Natural killer cell (primary cell): ENCODE measurements at regions not wholly inside any gene's neighbourhood (a gene's known extent, or its start where the extent isn't known, plus 50 kb on each side); places are given as distances from the start of the nearest gene placed in this dataset.

Experiments used
- ATAC-seq, 3 donors: fragments of 150-1000 bp in 2 of 3; fragments of 200-7000 bp in 1 of 3; cut with Tn5 transposase; 1 replicate in 1 of 3; 2 replicates in 2 of 3; pipeline ENCODE4 v1.10.0; 2021; ENCODE audit warnings: mild to moderate bottlenecking in 2 of 3, moderate library complexity in 2 of 3
- DNase-seq, 2 donors: peaks; one replicate each; pipeline versions ENCODE4 v3.0.0 to v3.0.0-alpha.2; 2013 to 2021; ENCODE audit warnings: mixed read lengths in 1 of 2
- H3K27ac ChIP-seq: one replicate; pipeline ENCODE4 v1.5.1; 2013; ENCODE audit warnings: mild to moderate bottlenecking, low read length
- H3K27me3 ChIP-seq: one replicate; pipeline ENCODE4 v1.6.1; 2013; ENCODE audit warnings: low read length; ENCODE audit not compliant: control insufficient read depth, insufficient read depth
- H3K36me3 ChIP-seq: one replicate; pipeline ENCODE4 v1.6.1; 2013; ENCODE audit warnings: low read length; ENCODE audit not compliant: control insufficient read depth, insufficient read depth
- H3K4me1 ChIP-seq: one replicate; pipeline ENCODE4 v1.6.1; 2013; ENCODE audit warnings: low read length; ENCODE audit not compliant: control insufficient read depth, insufficient read depth
- H3K4me3 ChIP-seq: one replicate; pipeline ENCODE4 v1.5.1; 2013; ENCODE audit warnings: low read length
- H3K9me3 ChIP-seq: one replicate; pipeline ENCODE4 v1.6.1; 2013; ENCODE audit warnings: low read length; ENCODE audit not compliant: control insufficient read depth, insufficient read depth
- H3K27ac Mint-ChIP-seq, 2 donors: one replicate each; pipeline ENCODE4 v1.8.0; 2022; ENCODE audit warnings: mild to moderate bottlenecking in 2 of 2, mixed read lengths in 2 of 2, moderate library complexity in 1 of 2
- H3K27me3 Mint-ChIP-seq, 2 donors: one replicate each; pipeline ENCODE4 v1.8.0; 2022; ENCODE audit warnings: low read depth in 2 of 2, mixed read lengths in 2 of 2
- H3K36me3 Mint-ChIP-seq: one replicate; pipeline ENCODE4 v1.8.0; 2022; ENCODE audit warnings: mixed read lengths
- H3K4me1 Mint-ChIP-seq, 2 donors: one replicate each; pipeline ENCODE4 v1.8.0; 2022; ENCODE audit warnings: mixed read lengths in 2 of 2
- H3K4me3 Mint-ChIP-seq: one replicate; pipeline ENCODE4 v1.8.0; 2022; ENCODE audit warnings: mild to moderate bottlenecking, moderate library complexity, mixed read lengths
- H3K9me3 Mint-ChIP-seq, 2 donors: one replicate each; pipeline ENCODE4 v1.8.0; 2022; ENCODE audit warnings: mixed read lengths in 2 of 2
- CTCF ChIP-seq: fragments of 200-600 bp; IDR thresholded peaks from one replicate; pipeline ENCODE4 v1.8.0; 2022; ENCODE audit warnings: antibody characterized with exemption
- WGBS: methylation state at CpG from one replicate; pipeline ENCODE4 v1.1.7; 2013; ENCODE audit warnings: missing lambda C conversion rate; ENCODE audit not compliant: insufficient coverage; 5-methylcytosine and 5-hydroxymethylcytosine counted together
- intact Hi-C: fragments of 100-400 bp; cut with micrococcal nuclease; formaldehyde crosslinking; loops from one replicate; pipeline ENCODE4 v1.14.2; 2022

- no peak for TF ChIP-seq CTCF
- DNase-seq (no peak), ATAC-seq (no peak)
- Mint-ChIP-seq H3K9me3 (peaks cover 5% of the 10 kb centered on the region in 2 donors), H3K27ac (no peak overlapping the region), H3K36me3 (no peaks in the 10 kb centered on the region), H3K27me3 (no peaks in the 10 kb centered on the region), H3K4me1 (no peaks in the 10 kb centered on the region), H3K4me3 (no peak overlapping the region)
- no peak overlapping the region for H3K27ac ChIP-seq
- intact Hi-C loops, result no loop called here
- H3K4me3 ChIP-seq, result no peak overlapping the region
- H3K27me3 ChIP-seq, result no peaks in the 10 kb centered on the region
- no peaks in the 10 kb centered on the region for H3K4me1 ChIP-seq
- no peaks in the 10 kb centered on the region for H3K9me3 ChIP-seq
- no CpG with 5 or more reads among the region's 2 CpGs for WGBS
- no peaks in the 10 kb centered on the region for H3K36me3 ChIP-seq
Measured at GRCh38 chr2:186032930-186033329, 294.3 kb downstream of the FSIP2 start.

- Histone ChIP-seq H3K9me3 (no peaks in the 10 kb centered on the region), H3K4me1 (no peaks in the 10 kb centered on the region), H3K4me3 (no peak overlapping the region), H3K36me3 (no peaks in the 10 kb centered on the region), H3K27me3 (no peaks in the 10 kb centered on the region), H3K27ac (no peak overlapping the region)
- peaks cover 2 to 3% of the 10 kb centered on the region in 2 donors for H3K9me3 Mint-ChIP-seq
- no peaks in the 10 kb centered on the region for H3K36me3 Mint-ChIP-seq
- H3K4me1 Mint-ChIP-seq, result no peaks in the 10 kb centered on the region
- DNase-seq, result no peak
- no peak for TF ChIP-seq CTCF
- intact Hi-C loops, result no loop called here
- no peak overlapping the region for H3K4me3 Mint-ChIP-seq
- no peak overlapping the region for H3K27ac Mint-ChIP-seq
- no peak for ATAC-seq
- WGBS, result 87% methylated on average over 4 of the region's 4 CpGs
- H3K27me3 Mint-ChIP-seq, result no peaks in the 10 kb centered on the region
Measured at GRCh38 chr2:186033541-186033940, 294.9 kb downstream of the FSIP2 start.

- DNase-seq (no peak), ATAC-seq (no peak)
- TF ChIP-seq CTCF, result no peak
- Mint-ChIP-seq H3K27ac (no peak overlapping the region), H3K9me3 (peaks cover 2 to 3% of the 10 kb centered on the region in 2 donors), H3K4me3 (no peak overlapping the region), H3K4me1 (no peaks in the 10 kb centered on the region), H3K36me3 (no peaks in the 10 kb centered on the region), H3K27me3 (no peaks in the 10 kb centered on the region)
- Histone ChIP-seq H3K27ac (no peak overlapping the region), H3K4me1 (no peaks in the 10 kb centered on the region), H3K27me3 (no peaks in the 10 kb centered on the region), H3K4me3 (no peak overlapping the region), H3K36me3 (no peaks in the 10 kb centered on the region), H3K9me3 (no peaks in the 10 kb centered on the region)
- intact Hi-C loops, result no loop called here
- 100% methylated on average over 1 of the region's 2 CpGs for WGBS
Measured at GRCh38 chr2:186036862-186037449, 298.4 kb downstream of the FSIP2 start.
